DMS 273 (cell line): ENCODE measurements at regions not wholly inside any gene's neighbourhood (a gene's known extent, or its start where the extent isn't known, plus 50 kb on each side); places are given as distances from the start of the nearest gene placed in this dataset.

Source experiments
- DNase-seq: peaks from one replicate; lab custom pipeline; 2025; ENCODE audit not compliant: unreplicated experiment; lab: John Stamatoyannopoulos, UW

GRCh38 chr16:86373276-86373901 lies 136.9 kb upstream of the FOXF1 start:
- DNase-seq, result no peak

GRCh38 chr16:86374603-86375130 lies 135.7 kb upstream of the FOXF1 start:
- DNase-seq, result no peak

DNA sequence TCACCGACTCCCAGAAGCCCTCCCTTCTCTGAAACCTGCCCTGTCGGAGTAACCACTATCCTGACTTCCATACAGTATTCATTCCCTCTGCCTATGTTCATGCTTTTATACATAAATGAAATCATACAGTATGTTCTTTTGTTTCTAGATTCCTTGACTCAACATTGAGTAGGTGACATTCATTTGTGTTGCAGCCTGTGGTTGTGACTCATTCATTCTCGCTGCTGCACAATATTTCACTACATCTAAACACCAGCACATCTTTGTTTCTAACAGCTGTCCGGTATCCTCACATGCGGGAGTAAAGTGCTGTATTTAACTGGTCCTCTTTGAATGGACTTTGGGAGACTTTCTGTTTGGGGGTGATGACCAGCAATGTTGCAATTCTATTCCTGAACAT lies 135.0 kb upstream of the FOXF1 start:
- DNase-seq, result no peak

DNA sequence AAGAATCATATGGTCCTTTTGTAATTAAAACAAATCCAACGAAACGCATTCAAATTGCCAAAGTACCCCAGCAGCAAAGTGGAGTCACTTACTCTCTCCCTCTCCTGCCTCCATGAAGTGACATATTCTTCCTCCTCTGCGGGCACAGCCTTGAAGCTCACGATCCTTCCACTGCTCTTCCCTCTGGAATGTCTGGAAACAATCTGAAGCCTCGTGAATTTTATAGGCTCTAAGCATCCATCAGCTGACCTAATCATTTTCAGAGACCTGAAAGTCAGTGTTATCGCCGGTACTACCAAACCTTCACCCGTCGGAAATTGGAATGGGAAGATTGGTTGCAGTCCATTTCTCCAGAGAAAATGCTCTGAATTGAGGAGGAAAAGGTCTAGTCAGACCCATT lies 134.5 kb upstream of the FOXF1 start:
- no peak for DNase-seq

- no peak for DNase-seq
Observed at GRCh38 chr16:86376837-86377236, 133.5 kb upstream of the FOXF1 start.

DNA sequence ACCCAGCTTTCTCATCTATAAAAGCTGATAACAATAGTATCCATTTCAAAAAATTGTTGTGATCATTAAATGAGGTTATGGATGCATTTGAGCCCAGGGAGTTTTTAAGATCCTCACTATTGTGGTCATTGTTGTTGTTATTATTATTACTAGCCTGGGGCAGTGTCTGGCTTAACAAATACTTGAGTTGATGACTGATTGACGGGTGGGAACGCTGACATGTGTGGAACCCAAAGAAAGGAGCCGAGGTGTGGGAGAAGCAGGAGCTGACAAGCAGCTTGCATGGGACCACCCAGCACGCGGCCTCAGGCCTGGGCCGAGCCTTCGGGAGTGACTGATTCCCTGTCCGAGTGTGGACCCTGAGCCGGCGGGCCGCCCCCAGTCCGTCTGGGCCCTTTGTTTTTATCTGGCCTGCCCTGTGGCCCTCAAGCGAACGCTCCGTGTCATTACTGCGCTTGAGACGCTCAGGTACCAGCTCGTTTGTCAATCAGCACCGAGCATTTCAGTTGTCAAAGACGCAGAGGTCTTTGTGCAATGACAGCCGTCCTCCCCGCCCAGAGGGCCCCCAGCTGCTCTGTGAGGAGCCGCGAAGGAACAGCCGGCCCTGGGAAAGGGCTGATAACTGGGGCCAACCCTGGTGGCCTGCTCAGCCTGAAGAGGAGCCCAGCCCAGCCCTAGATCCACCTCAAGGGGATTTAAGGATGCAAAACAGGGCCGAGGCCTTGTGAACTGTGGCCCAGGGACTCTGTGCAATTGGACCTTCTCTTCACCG lies 132.9 kb upstream of the FOXF1 start:
- DNase-seq, result no peak

DNA sequence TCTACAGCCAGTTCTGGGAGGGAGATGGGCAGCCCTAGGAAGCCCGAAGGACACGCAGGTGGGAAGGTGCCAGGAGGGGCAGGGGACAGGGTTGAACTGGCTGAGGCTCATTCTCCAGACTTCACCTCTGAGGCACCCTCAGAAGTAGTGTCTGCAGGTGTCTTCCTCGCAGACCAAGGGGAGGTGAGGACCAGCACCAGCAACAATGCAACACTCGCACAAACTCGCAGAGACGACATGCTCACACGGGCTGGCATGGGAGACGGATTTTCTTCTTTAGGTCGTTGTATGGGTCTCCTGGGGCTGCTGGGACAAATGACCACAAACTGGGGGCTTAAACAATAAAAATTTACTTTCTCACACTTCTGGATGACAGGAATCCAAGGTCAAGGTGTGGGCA lies 132.2 kb upstream of the FOXF1 start:
- DNase-seq, result no peak

GRCh38 chr16:86378831-86379504 lies 131.4 kb upstream of the FOXF1 start:
- DNase-seq, result no peak

DNA sequence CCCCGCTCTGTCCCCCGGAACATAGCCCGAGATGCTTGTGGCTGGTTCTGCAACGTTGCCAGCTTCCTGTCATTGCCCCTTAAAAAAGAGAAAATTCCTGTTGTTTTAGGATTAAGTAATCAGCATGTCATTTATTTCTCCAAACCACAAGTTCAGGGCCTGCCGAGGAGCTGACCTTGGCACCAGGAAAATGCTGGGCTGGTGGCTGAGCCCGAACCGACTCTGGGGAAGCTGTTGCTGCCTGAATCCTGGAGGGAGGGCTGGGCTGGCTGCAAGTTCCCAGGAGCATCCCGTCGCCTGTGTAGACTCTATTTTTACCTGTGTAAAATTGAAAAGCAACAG lies 130.9 kb upstream of the FOXF1 start:
- no peak for DNase-seq

DNA sequence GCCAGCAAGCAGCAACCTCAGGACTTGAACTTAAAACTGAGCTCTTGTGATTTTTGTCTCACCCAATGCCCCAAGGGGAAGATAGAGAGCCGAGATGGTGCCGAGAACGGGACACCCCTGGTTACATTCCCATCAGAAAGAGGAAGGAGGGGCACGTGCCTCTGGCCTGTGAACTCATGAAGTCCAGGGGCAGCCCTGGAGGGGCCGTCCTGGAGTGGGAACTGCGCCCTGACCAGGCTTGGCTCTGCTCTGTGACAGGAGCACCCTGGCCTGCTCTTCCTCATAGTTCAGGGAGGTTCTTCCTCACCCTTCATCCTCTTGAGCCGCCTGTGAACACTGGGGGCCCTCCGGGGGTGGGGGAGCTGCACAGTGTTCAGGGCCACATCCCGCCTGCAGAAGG lies 130.3 kb upstream of the FOXF1 start:
- DNase-seq, result no peak

- no peak for DNase-seq
Observed at GRCh38 chr16:86381491-86381890, 128.8 kb upstream of the FOXF1 start.

DNA sequence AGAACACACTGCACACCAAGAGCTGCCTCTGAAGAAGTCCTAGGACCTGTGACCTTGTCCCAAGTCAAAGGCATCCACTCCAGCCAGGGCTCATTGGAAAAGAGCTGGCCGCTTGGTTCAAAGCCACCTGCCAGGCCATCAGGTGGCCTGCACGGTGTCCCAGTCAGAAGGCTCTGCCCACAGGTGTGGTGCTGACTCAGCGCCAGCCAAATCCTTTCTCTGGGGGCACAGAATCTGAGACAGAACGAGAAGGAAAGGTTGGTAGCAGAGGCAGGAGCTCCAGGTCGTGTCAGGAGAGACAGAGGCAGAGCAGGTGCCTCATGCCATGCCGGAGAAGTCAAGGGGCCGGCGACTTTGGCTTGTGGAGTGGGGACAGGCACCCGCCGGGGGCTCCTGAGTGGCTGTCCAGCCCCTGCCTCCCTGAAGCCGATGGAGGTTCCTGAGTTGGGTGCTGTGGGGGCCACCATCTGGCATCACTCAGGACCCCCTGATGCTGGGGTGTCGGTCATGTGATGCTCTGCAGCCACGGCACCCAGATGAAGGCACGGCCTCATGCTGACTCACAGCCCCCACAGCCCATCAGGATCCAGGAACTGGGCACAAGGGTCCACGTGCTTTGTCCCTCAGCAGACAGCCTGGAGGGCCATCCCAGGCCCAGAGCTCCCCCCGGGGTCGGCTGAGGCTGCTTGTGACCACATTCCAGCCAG lies 128.1 kb upstream of the FOXF1 start:
- DNase-seq, result no peak

GRCh38 chr16:86382774-86383407 lies 127.4 kb upstream of the FOXF1 start:
- no peak for DNase-seq

DNA sequence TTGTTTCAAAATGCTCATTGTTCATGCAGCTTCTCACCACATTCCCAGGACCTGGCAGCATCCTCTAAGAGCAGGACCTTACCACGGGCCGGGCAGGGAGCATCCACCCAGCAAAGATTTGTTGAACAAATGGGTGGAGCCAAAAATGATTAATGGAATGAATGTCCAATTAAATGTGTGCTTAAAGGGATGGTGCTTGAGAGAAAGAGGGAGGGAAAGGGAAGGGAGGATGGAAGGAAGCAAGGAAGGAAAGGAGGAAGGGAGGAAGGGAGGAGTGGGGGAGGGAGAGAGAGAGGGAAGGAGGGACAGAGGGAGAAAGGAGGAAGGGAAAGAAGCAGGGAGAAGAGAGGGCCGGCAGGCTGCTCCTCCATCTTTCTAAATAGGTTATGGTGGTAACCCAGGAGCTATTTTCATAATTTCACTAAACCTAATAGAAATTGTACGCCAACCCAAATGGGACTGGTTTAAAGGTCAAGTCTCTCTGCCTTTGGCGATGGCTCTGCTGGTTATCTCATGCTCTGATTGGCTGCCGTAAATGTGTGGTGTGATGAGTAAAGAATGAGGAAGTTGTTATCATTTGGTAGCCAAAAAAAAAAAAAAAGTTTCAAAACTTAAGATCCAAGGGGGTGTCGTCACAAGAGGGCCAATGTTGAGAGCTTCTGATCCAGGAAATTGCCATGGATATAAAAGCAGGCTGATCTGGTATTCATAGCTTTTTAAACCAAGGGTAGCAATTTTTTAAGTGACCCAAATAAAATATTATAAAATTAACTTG lies 126.7 kb upstream of the FOXF1 start:
- no peak for DNase-seq

GRCh38 chr16:86384263-86384649 lies 126.1 kb upstream of the FOXF1 start:
- no peak for DNase-seq

- no peak for DNase-seq
Observed at GRCh38 chr16:86384980-86385379, 125.3 kb upstream of the FOXF1 start.

DNA sequence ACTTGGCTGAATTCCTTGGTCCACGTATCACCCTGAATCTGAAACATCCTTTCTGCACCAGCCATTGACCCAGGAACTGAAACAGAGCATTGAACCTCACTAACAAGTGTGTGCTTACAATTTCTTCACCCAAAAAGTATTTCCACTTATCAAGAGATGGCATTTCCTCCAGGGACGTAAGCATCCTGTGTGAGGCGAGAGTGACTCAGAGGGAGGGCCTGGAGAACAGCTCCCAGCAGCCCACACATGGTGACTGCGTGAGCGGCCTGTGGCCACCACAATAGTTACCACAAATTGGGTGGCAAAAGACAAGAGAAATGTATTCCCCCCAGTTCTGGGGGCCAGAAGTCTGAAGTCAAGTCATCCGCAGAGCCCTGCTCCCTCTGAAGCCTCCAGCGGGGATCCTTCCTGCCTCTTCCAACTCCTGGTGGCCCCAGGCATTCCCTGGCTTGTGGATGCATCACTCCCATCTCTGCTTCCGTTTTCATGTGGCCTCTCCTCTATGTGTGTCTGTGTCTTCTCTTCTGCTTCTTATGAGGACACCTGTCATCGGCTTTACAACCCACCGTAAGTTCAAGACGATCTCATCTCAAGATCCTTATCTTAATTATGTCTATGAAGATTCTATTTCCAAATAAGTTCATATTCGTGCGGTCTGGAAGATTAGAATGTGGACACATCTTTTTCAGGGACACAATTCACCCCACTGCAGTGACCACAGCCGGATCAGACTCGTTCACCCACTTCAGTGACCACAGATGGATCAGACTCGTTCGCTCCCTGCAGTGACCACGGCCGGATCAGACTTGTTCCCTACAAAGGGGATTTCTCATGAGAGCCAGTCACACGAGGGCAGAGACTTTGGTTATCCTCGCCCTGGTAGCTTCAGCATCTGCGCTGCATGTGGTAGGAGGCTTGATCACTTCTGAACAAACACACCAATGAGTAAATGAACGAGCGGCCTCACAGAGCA lies 122.6 kb upstream of the FOXF1 start:
- no peak for DNase-seq

GRCh38 chr16:86388976-86389375 lies 121.4 kb upstream of the FOXF1 start:
- no peak for DNase-seq
